Pons (tissue), 1 donor: ENCODE measurements at regions not wholly inside any gene's neighbourhood (a gene's known extent, or its start where the extent isn't known, plus 50 kb on each side); places are given as distances from the start of the nearest gene placed in this dataset.
A peak's percentile ranks its signal among the peaks of the same experiment; 100 is the strongest.

Experiments
- DNase-seq: peaks from one replicate; pipeline ENCODE4 v3.0.0-alpha.2; 2016; ENCODE audit warnings: low spot score

DNA sequence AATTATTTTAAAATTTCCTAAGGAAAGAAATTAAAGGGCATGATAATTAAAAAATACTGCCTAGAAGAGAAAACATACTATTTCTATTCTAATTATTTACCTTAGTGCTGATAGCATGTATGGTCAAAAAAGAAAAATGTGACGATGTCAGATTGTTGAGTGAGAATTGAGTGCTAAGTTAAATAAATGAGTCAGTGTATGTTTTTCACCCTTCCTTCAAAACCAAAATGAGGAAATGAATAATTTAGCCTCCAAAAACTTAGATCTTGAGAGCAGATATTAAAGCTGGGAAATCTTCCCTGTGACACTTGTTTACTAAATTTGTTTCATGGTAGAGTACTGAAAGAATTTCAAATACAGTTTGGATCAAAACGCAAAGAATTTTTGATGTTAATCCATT lies 58.6 kb upstream of the NYAP2 start:
- no peak for DNase-seq

DNA sequence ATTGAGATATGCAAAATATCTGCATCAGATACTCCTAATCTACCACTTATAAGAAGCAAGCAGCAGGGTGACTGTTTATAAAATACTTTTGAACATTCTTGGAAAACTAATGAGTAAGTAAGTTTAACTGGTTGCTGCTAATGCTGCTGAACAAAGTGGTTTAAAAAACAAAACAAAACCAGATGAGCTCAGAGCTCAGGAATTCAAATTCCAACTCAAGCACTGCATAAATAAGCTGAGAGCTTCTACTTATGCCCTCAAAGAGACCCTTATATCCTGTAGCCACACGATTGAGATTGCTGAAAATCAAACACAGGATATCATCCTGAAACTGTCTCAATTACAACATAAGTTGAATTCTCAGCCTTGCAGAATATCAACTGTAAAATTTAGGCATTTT lies 62.3 kb upstream of the NYAP2 start:
- no peak for DNase-seq

DNA sequence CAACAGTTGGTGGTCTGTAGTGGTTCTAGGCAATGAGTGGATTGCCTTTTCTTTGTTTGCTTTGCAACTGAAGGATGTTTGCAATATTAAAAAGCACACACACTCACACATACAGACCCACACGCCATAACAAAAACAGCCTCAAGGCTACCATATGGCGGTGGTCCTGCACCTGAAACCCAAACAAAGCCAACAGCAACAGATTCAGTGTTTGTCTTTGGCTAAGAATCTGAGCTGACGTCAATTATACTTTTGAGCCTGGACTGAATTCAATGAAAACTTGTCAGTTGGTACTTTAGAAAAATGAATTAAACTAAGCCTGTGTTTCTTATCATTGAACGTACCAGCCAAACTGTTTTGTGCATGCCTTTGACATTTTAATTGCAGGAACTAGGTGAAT lies 65.0 kb upstream of the NYAP2 start:
- no peak for DNase-seq

DNA sequence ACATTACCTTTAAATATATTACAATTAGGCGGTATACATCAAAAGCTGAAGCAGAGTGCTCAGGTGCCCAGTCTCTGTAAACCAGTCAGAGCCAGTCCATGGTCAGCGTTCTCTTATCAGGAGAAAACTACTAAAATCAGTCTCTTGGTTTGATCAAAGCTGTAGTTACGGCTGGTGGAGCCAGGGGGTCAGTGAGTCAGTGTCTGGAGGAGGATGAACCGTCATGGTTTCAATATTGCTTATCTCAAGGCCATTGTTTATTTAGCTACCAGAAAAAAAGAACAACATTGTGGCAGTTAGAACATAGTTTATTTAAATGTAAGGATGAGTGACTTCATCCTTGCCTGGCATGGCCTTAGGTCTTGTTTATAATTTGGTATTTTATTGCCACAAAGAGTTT lies 71.3 kb upstream of the NYAP2 start:
- no peak for DNase-seq

DNA sequence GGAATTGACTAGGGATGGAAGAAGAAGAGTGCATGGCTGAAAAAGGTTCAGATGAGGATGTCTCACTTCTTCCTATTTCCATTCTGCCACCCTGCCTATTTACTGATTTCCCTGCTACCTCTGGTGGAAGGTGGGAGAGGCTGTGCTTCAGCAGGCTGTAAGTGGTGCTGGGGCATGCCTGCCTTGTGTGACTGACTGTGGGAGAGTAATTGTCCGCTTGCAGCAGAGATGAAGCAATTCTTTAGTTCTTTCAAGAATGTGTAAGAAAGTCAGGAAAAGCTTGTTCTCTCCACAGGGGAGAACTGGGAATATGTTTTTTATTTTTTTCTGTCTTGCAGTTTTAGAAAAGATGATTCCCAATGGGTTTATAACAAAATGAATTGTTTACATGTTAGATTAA lies 72.5 kb upstream of the NYAP2 start:
- DNase-seq = no peak

DNA sequence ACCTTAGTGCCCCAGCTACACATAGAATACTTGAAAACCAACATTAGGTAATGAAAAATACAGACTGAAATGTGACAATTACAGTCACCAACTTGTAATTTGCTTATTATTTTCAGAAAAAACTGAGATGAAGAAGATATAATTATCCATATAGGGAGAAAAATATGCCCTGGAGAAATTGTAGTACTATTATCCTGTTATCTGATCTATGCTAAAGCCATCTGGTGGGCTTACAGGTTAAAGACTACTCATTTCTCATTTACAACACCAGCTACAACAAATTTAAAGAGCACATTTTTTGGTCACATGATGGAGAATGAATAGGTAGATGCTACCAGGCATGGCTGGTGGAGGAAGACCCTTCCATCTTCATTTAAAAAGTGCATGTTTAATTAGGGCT lies 79.6 kb upstream of the NYAP2 start:
- DNase-seq = no peak

DNA sequence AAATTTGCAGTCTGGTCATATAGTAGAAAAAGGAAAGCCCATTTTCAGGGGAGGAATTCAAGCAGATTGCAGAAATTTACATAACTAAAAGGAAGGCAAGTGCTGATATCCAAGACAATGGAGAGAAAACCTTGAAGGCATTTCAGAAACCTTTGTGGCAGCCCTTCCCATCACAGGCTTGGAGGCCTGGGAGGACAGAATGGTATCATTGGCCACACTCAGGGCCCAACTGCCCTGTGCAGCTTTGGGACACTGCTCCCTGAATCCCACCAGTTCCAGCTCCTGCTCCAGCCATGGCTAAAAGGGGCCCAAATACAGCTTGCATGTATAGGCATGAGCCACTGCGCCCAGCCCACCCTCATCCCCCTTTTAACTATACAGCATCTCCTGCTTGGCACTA lies 81.1 kb upstream of the NYAP2 start:
- no peak for DNase-seq

DNA sequence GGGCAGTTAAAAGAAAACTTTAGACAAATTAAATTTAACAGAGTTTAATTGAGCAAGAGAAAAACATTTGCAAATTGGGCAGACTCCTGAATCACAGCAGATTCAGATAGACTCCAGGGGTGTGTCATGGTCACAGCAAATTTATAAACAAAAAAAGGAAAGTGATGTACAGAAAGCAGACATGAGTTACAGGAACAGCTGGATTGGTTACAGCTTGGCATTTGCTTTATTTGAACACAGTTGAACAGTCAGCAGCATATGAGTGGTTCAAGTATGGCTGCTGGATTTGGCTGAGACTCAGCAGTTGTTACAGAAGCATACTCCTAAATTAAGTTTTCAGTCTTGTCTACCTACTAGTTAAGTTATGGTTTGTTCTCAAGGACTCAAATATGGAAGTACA lies 82.3 kb upstream of the NYAP2 start:
- DNase-seq = no peak

DNA sequence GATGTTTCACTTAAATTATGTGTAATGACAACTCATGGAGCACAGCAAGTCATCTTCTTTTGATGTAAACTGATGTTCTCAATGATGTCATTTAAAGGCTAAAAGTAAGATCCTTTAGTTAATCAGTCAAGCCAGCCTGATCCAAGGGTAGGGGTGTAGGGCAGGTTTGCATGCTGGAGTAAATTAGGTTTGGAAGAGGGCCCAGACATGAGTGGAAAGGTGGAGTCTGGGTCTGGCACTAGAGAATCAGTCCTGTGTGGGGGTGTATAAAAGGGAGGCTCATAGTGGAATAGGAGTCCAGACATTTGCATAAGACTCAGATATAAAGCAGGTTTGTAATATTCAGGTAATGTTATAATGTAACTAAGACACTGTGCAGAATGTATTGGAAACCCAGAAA lies 88.8 kb upstream of the NYAP2 start:
- no peak for DNase-seq

DNA sequence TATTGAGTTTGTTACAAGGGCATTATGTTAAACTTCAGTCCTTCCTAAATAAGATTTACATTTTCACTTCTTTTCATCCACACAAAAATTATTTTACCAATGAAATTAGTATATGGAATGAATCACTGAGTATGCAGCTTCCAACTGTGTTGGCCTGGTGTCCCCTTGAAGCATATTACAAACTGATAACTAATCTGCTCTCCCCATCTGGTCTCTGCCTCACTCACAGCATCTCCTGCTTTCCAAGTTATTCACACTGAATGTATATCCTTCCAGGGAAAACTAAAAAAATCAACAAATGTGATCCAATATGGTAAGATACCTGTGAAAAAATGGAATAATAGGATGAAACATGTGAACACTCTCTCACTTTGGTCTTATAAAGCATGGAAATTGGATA lies 90.0 kb upstream of the NYAP2 start:
- DNase-seq = no peak

DNA sequence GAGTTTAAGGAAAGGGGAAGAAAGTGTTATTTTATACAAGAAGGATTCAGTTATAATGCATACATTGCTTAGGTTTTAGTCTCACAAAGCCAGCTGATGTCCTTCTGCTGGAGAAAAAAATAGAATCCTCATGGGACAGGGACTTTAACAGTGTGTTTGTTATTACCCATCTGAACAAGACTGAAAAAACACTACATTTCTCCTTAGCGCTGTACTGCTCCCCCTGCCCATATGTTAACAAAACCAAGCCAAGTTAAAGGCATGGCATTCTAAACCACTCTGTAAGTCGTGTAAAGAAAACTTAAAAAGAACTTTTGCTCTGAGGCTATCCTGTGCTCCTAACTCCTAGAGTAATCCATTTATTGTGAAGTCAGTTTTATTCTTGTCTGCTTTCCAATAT lies 102.6 kb upstream of the NYAP2 start:
- DNase-seq = no peak

DNA sequence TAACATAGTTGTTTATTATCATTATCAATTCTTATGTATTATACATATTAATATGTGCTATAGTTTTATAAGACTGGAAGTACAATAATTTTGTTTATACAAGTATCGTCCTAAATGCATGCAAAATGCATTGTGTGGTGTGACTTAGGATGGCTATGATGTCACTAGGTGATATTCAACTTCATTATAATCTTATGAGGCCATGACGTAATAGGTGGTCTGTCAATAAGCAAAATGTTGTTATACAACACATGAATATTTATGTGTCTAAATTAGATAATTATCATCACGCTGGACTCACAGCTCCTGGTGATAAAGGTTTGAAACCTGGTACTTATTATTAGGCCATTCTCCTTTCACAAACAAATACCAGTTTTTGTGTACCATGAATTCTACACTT lies 104.4 kb upstream of the NYAP2 start:
- DNase-seq = no peak

DNA sequence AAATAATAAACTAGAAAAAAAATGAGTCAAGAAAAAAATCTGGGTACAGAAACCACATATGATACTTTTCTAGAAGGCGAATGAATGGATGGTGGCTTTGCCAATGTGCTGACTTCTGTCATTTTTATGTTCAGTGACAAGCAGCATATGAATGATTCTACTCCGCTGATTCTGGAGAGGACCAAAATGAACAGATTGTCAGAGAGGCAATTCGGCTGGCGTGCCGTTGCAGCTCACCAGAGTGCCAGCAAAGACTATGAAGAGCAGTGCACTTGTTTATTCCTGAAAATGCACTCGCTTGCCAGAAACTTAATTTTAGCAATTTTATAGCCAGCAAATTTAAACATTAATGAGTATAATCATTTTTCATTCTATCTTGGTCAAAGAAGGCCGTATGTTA lies 105.9 kb upstream of the NYAP2 start:
- DNase-seq = no peak

DNA sequence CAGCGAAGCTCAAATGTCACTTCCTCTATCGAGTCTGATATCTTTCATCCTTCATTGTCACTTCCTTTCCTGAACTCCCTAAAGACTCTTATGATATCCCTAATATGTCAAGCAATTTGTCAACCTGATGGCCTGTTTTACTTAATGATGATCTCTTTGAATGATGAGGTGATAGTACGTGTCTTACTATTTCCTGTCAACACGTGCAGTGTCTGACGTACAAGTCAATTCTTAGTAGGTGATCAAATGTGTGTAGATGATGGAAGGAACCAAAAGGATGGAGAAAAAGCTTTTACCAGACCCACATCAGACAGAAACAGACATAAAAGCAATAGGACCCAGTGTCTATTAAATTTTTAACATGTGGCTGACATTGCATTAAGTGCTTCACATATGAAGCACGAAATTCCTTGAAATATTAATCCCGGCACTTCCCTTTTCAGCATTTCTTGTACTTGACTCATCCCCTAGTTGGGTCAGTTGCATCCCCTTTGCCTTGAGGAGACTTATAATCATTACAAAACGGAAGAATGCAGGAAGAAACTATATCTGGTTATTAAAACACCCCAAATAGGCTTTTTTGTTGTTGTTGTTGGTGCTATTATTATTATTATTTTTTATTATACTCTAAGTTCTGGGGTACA lies 108.6 kb upstream of the NYAP2 start:
- no peak for DNase-seq

DNA sequence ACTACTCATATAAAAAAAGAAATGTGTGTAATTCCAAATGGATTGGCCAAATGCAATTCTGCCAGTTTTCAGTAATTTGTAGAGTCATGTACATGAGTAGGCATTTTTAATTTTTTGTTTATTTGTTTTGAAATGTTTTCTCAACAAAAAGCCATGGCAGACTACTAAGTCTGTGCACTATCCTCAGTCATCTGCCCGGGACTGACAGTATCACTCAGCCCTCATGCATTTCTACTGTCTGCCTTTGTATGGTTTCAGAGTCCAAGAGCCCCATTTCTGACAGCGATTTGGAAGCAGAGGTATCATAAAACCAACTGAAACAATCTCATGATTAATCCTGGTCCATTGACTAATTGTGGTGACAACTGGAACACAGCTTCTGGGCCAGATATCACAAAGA lies 109.9 kb upstream of the NYAP2 start:
- DNase-seq = no peak

DNA sequence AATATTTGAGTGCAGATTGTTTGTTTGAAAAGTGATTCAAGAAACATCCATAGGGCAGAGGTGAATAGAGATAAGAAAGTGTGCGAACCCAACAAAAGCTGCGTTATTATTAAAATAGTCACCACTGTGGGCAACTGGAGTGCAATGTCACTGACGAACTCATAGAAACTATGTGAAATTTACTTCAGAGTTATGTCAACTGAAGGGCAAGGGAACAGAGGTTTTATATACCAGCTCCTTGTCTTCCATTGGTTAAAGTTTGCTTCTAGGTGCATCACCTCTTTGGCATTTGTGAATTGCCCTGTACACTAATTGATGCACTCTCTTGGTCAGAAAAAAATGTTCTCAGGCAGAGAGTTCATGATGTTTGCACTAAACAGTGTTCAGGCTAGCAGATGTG lies 110.5 kb upstream of the NYAP2 start:
- DNase-seq = no peak

DNA sequence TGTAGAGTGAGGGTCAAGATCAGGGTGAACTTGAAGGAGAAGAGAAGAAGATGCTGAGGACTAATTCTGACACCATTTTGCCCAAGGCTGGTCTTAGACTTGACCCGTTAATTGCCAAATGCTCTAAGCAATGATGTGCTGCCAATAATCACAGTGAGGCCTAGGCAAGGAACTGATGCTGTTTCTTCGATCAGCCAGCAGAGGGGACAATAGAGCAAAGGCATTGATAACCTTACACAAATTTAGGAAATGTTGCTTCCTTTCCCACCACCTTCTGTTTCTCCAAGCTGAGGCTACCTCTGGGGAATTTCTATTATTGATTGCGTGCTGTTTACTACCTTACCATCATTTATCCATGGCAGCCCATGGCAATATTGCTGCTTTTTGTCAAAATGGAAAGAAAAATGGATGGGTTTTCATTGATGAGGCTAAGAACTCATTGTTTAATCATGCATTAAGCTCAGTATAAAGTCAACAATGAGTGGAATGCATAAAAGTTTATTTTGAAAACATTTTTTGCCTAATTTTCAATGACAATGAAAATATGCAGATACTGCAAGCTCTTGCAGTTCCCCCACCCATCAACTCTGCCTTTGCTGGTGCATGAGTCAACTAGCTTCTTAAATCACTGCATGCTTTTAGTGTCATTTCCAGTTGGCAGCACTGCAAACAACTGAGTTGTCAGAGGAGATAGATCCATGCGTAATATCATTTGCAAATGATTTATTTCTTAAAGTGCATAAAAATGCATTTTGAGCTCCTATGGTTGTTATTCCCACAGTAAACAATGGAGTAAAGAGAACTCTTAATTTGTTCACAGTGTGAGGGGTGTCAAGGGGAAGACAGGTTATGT lies 116.4 kb upstream of the NYAP2 start:
- peak; percentile 6 for DNase-seq

DNA sequence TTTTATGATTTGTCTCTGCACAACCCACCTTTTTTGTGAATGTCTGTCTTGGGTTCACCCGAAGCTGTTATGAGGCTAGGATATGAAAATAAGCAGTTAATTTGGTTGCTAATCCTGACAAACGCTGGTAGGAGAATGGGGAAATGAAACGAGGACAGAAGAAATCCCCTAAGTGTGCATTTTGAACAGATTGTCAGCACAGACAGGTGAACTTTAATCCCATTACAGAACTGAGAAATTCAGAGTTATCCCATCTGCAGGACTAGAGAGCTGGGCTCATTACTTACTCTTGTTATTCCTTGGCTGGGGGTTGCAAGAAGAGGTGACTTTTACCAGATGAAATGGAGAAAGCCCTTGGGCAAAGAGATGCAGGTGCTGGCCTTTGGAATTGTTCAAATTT lies 123.3 kb upstream of the NYAP2 start:
- no peak for DNase-seq

DNA sequence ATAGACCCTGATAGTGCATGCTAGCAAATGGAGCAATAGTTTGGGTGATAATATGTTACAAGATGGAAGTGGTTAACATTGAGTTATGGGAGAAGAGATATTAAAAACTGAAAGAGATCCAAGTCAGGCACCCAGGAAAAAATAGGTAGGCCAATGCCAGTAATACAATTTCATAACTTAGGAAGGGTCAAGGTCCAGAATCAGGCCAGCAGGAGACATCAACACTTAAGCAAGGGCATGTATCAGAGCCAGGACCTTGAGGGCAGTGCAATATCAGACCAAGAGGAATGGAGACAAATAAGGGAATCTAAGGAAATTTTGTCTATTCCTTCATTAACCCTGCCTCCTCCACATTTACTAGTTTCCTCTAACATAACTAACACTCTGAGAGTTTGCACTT lies 124.1 kb upstream of the NYAP2 start:
- no peak for DNase-seq

DNA sequence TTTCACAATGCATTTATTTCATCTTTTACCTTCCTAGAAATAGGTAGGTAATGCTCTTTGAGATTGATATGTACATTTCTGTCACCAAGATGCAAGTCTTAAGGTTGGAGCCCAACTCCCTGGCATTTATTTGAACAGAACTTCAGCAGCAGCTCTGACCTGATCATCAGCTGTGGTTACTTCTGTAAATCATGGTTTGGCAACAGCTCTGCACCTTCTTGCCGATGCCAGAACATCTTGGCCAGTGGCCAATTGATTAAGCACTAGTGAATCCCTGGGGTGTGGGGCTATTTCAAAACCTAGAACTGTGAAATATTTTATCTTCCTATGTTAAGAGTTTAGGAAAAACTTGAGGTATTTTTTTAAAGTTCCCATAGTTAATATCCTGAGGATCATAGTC lies 124.8 kb upstream of the NYAP2 start:
- no peak for DNase-seq

DNA sequence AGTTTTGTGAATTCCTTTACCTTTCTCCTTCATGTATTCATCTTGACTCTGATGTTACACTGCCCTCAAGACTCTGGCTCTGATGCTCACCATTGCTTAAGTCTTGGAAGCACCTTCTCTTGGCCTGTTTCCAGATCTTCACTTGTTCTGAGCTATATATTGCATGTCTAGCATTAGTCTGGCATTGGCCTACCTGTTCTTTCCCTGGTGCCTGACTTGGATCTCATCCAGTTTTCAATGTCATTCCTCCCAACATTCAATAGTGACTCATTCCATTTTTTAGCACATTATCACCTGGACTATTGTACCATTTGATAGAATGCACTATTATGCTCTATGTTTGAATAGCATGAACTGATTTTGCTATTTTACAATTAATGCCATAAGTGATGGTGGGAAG lies 127.3 kb upstream of the NYAP2 start:
- no peak for DNase-seq

DNA sequence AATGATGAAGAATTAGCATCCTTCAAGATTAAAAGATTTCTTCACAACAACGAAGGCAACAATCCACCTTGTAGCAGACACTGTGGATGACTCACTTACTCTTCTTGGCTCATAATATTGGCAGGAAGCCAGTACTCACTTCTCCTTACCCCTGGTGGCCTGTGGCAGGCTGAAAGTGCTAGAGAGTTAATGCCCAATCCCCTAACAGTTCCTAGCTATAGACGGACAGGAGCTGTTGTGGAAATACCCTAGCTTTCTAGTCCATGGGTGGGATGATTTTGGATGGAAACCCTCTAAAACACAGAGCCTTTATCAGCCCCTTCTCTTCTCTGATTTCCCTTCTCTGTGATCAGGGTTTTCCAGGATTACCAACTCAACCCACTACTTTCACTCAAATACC lies 128.6 kb upstream of the NYAP2 start:
- peak; percentile 75 for DNase-seq

DNA sequence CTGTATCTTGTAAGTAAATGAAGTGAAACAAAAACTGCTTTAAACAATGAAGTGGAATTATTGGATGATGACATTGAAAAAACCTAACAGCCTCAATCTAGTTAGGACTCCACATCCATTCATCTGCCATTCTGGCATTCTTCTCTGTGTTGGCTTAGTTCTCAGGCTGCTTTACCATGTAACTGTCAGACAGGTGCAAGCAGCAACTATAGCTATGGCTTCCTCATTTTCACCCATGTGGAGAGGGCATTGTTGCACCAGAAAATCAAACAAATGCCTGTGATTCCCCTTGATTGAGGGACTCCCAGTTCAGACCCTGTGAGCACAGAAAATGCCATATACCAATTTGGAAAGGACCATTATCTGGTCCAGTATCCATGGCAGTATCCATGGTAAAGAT lies 129.5 kb upstream of the NYAP2 start:
- no peak for DNase-seq

DNA sequence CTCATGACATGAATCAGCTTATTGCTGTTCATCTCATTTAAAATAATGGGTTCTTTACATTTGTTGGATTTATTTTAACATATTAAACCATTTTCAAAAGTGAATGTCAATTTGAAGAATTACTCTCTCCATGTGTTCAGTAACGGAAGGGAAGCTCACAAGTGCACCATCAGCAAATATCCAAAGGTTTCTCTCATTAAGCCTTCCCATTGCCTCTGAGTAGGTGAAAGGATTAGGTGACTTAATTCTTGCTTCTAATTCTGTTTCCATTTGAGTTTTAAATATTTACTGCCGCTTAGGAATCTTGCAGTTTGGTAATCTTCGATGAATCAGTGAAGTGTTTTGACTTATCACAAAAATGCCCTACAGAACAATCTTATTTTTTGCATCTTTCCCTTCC lies 145.1 kb upstream of the NYAP2 start:
- no peak for DNase-seq
